ENCODE measurements at regions not wholly inside any gene's neighbourhood (a gene's known extent, or its start where the extent isn't known, plus 50 kb on each side); places are given as distances from the start of the nearest gene placed in this dataset.

- TF ChIP-seq POLR2AphosphoS5 (IDR thresholded peaks at IDR 0.05; ENCODE audit: low read depth, low read length) (no peak), POLR2A (IDR thresholded peaks at IDR 0.05; ENCODE audit: low read depth, low read length) (no peak), SPI1 (IDR thresholded peaks at IDR 0.05; ENCODE audit: low read depth, low read length) (no peak)
These were observed 448.4 kb upstream of the COBL start for GRCh38 chr7:51764976-51765375.
